HG02678 (cell line): ENCODE measurements at regions not wholly inside any gene's neighbourhood (a gene's known extent, or its start where the extent isn't known, plus 50 kb on each side); places are given as distances from the start of the nearest gene placed in this dataset.

ENCODE experiments used
- ATAC-seq: cut with Tn5 transposase; IDR thresholded peaks from one replicate; pipeline ENCODE4 v1.9.1; 2021; ENCODE audit warnings: mild to moderate bottlenecking, moderate library complexity; ENCODE audit not compliant: unreplicated experiment

- no peak for ATAC-seq
Measured at GRCh38 chr1:208509072-208509471, 264.9 kb upstream of the PLXNA2 start.

DNA sequence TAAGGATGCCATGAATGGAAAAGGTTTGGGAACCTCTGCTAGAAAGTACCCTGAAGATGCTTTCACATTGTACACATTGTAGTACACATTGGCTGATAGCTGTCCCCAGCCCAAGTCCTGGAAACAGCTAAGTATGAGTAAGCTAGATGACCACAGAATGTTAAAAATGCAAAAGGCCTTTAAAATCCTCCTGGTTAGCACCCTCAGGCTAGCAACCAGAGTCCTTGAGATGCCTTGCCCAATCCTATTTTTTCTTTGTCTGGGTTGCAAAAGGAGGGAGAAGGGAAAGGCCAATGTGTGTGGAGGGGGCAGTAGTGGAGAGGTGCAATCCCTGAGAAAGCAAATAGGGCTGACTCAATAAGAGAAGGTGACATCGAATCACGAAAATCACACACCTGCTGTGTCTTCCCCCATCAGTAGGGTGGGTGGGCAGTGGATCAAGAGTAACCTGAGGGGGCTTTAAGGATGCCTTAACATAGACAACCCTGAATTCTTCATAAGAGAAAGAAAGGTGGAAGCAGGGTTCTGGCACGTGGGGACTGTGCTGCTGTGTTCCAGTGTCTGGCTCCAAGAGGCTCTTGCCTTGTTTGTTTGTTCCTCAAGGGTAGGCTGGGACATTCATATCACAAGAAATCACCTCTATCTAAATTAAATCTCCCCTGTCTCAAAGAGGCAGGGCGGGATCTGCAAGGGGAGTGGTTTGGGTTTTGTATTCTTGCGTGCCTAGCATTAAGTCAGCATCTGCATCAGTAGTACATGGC, 266.2 kb upstream of the PLXNA2 start:
- ATAC-seq: no peak

GRCh38 chr1:208511242-208511860, 267.2 kb upstream of the PLXNA2 start:
- ATAC-seq: no peak

GRCh38 chr1:208513799-208514198, 269.6 kb upstream of the PLXNA2 start:
- ATAC-seq: no peak

DNA sequence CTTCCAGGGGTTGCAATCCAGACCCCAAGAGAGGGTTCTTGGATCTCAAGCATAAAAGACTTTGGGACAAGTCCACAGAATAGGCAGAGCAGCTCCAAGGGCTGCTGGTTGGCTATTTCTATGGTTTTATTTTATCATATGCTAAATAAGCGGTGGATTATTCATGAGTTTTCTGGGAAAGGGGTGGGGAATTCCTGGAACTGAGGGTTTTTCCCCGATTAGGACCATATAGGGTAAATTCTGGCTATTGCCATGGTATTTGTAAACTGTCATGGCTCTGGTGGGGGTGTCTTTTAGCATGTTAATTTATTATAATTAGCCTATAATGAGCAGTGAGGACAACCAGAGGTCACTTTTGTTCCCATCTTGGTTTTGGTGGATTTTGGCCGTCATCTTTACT, 270.9 kb upstream of the PLXNA2 start:
- ATAC-seq: no peak

GRCh38 chr1:208516780-208517179, 272.6 kb upstream of the PLXNA2 start:
- no peak for ATAC-seq

DNA sequence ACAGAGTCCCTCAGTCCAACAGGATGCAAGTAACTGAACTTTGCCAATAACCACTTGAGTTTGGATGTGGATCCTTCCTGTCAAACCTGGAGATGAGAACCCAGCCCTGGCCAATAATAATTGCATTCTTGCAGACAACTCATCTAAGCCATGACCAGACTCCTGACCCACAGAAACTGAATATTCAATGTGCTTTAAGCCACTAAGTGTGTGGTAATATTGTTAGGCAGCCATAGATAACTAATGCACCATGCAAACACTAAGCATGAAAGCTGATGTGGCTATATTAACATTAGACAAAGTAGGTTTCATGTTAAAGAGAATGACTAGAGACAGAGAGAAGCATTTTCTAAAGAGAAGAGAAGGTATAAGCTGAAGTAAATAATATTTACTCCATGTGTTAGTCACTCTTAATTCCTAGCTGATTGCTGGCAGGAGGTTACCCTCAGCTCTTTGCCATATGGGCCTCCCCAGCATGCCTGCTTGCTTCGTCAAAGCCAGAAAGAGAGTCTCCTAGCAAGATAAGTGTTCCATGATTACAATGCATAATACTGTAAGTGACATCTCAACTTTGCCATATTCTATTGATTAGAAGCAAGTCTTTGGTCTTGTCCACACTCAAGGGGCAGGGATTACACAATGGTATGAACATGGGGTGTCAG, 276.4 kb upstream of the PLXNA2 start:
- no peak for ATAC-seq

DNA sequence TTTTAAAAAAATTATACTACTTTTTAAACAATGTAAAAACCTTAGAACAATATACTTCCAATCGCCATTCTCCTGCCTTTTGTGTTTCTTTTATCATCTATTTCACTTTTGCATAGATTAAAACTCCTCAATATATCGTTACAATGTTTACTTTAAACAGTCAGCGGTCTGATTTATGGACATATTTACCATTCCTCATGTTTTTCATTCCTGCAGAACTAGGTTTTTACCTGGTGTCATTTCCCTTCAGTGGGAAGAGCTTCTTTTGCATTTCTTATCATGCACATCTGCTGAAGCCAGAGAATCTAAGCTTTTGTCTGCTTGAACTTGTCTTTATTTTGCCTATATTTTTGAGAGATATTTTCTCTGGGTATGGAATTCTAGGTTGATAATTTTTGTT, 277.4 kb upstream of the PLXNA2 start:
- ATAC-seq: no peak

DNA sequence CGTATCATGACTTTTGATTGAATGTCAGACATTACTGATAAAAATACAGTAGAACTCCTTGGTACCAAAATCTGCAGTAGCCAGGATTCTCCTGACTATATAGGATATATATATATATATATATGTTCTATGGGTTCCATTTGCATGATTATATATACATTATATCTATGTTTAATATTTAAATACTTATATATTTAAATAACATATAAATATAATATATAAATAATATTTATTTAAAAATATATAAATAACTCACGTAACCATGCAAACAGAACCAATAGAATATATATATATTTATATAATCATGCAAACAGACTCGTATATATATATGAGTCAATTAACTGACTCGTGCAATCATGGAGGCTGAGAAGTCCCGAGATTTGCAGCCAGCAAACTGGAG, 278.8 kb upstream of the PLXNA2 start:
- no peak for ATAC-seq

GRCh38 chr1:208524376-208524775, 280.2 kb upstream of the PLXNA2 start:
- ATAC-seq: no peak

DNA sequence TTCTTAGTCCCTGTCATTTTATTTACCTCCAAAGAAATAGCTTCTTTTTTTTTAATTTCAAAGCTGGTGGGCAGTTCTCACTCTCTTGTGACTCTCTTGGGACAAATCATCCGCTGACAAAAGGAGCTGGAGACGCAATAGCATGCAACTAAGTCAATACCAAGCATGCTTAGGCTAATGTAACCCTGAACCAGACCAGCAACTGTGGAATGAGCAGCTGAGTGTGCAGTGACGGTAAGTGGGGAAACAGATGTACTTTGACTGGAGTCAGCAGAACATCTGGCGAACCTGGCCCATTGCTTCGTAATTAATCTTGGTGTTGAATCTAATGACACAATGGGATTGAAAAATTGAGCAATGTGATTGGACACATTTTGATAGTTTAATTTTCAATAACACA, 280.7 kb upstream of the PLXNA2 start:
- no peak for ATAC-seq

DNA sequence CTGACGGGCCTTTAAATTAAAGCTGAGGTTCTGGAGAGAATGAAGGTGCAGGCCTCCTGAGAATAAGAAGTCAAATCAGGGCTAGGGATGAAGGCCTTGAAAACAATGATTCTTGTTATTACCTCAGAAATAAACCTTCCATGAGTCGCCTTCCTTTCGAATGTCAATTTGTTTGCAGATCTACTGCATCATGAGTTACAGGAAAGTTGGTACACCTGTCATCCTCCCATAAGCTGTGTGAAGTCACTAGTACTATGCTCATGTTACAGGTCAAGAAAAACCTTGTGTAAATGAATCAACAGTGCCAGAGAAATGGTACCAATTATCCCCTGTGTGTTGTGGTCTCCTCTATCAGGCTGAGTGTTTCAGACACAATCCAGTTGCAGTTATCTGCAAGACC, 281.2 kb upstream of the PLXNA2 start:
- no peak for ATAC-seq

GRCh38 chr1:208526613-208527125, 282.5 kb upstream of the PLXNA2 start:
- no peak for ATAC-seq

- no peak for ATAC-seq
Measured at GRCh38 chr1:208527156-208527555, 283.0 kb upstream of the PLXNA2 start.

- ATAC-seq: no peak
Measured at GRCh38 chr1:208528578-208529240, 284.5 kb upstream of the PLXNA2 start.

- ATAC-seq: no peak
Measured at GRCh38 chr1:208531003-208531750, 287.0 kb upstream of the PLXNA2 start.

DNA sequence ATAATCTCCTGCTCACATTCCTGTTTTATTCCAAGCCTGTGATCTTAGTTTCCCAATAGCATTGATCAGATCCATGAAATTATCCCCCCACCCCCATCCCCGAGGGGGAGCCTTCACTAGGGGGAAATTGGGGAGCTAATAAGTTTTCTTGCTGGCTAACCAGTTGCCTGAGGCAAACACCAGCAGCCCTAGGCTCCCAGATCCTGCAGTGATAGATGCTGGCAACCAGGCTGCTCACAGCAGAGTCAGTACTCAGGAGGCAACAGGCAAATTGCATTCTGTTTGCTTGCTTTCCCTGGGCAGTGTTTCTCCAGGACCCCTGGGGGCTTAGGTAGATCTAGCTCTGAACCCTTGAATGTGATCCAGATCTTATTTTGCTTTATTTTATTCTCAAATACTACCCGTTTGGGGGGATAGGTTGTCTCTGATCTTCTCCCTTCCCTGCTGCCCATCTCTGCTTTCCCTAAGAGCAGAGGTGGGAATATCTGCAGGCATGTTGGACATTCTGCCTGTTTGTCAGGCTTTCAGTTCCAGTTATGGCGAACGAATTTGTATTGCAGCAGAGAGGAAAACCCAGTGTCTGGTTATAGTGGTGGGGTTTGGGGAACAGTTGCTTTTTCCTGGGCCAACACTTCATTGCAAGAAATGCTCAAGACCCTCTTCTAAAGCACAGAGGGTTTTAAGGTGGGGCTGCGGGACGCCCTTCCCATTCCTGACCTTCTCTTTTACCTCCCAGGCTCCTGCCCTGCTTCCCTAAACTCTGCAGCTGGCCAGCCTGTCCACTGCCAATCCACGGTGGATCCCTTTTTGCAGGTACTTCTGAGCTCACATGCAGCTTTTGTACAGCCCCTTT, 289.8 kb upstream of the PLXNA2 start:
- no peak for ATAC-seq

DNA sequence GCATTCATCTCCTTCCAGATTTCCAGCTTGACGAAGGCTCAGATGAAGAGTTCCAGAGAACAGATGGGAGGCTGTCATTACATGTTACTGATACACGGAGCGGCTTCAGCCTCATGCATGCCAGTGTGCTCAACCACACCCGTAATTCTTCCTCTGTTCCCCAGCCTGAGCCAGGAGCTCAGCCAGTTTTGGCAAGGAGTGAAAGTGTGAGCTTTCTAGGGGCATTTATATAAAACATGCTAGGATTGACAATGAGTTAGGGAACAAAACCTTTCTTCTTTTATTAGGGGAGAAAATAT, 290.4 kb upstream of the PLXNA2 start:
- no peak for ATAC-seq

DNA sequence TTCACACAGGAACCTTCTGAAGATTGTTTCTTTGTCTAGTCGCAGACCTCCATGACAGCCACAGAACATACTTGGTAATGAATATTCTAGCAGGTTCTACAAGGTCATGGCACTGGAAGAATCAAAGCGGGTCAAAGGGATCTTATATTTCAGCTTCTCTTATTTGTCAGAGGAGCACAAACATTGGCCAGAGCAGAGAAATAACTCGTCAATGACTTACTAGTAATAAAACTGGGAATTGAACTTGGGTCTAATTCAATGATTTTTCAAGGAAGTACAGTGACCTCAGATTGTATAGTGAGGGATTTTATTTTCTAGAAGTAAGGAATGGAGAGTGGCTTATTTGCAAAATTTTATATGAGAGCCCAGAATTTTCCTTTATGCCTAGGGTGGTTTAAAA, 290.8 kb upstream of the PLXNA2 start:
- no peak for ATAC-seq

GRCh38 chr1:208535511-208535910, 291.3 kb upstream of the PLXNA2 start:
- ATAC-seq: no peak
